ENCODE measurements at regions not wholly inside any gene's neighbourhood (a gene's known extent, or its start where the extent isn't known, plus 50 kb on each side); places are given as distances from the start of the nearest gene placed in this dataset.

- TF ChIP-seq CTCF (IDR thresholded peaks at IDR 0.05 in 4 of 5, conservative IDR thresholded peaks at IDR 0.05 in 1 of 5), result no peak
- TF ChIP-seq POLR2A (IDR thresholded peaks at IDR 0.05), result no peak
These were observed 640.1 kb upstream of the KLF12 start for GRCh38 chr13:74774264-74774663.

All from gastrocnemius medialis (tissue), 4 donors.